HG02943 (cell line): ENCODE measurements at regions not wholly inside any gene's neighbourhood (a gene's known extent, or its start where the extent isn't known, plus 50 kb on each side); places are given as distances from the start of the nearest gene placed in this dataset.

Source experiments
- ATAC-seq: cut with Tn5 transposase; IDR thresholded peaks from one replicate; pipeline ENCODE4 v1.9.1; 2021; ENCODE audit warnings: mild to moderate bottlenecking, low read depth, moderate library complexity; ENCODE audit not compliant: unreplicated experiment

DNA sequence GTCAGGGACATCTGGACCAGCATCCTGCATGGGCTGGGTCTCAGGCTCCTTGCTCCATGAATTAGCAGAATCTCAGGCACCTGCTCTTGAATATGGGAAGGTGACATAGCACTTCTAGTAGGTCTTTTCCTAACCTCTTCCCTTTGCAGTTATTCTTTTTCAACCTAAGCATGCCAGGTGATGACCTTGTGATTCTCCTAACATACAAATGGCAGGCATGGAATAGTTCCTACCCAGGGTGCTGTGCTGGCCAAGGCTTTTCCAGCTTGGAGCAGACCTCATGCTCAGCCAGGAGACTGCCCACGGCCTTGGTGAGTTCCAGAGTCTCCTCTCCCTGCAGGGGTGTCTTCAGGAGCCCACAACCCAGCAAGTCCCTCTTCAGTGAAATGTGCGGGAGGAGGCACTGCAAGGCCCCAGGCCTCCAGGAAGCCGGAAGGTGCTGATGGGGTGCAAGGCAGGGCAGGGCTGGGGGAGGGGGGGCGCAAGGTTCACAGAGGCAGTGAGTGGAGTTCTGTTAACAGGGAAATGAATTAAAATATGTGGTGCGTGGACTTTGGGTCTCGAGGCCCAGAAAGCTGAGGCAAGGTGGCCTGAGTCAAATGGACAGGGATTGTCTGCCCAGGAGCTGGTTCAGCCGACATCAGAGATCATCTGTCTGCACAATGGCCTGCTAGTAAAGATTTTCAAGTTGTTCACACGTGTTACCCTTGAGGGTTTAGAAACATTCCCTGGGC, 75.9 kb upstream of the SEPTIN5 start:
- ATAC-seq: no peak

- ATAC-seq: no peak
Observed at GRCh38 chr22:19639610-19640135, 74.6 kb upstream of the SEPTIN5 start.

- ATAC-seq: no peak
Observed at GRCh38 chr22:19640306-19640705, 74.0 kb upstream of the SEPTIN5 start.

DNA sequence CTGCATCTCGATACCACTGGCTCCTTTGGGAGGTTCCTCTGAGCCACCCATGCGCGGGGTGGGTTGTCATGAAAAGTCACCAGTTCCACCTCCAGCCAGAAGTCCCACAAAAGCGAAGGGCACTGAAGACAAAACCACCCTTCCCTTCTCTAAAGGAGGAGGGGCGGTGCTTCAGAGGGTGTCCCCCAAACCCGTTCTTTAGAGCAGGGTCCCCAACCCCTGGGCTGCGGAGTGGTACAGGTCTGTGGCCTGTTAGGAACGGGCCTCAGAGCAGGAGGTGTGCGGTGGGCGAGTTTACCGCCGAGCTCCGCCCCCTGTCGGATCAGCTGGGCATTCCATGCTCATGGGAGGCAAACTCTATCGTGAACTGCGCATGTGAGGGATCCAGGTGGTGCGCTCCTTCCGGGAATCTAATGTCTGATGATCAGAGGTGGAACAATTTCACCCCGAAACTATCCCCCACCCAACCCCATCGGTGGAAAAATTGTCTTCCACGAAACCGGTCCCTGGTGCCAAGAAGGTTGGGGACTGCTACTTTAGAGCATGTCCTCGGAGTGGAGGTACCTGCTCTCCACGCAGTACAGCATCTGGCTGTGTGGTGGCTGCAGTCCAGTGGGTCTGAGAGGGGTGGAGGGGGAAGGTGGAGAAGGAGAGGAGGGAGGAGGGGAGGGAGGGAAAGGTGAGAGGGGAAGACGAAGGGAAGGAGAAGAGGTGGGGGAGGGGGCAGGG, 72.9 kb upstream of the SEPTIN5 start:
- no peak for ATAC-seq

- ATAC-seq: no peak
Observed at GRCh38 chr22:19641983-19642451, 72.3 kb upstream of the SEPTIN5 start.

GRCh38 chr22:19643448-19644313, 70.6 kb upstream of the SEPTIN5 start:
- no peak for ATAC-seq

DNA sequence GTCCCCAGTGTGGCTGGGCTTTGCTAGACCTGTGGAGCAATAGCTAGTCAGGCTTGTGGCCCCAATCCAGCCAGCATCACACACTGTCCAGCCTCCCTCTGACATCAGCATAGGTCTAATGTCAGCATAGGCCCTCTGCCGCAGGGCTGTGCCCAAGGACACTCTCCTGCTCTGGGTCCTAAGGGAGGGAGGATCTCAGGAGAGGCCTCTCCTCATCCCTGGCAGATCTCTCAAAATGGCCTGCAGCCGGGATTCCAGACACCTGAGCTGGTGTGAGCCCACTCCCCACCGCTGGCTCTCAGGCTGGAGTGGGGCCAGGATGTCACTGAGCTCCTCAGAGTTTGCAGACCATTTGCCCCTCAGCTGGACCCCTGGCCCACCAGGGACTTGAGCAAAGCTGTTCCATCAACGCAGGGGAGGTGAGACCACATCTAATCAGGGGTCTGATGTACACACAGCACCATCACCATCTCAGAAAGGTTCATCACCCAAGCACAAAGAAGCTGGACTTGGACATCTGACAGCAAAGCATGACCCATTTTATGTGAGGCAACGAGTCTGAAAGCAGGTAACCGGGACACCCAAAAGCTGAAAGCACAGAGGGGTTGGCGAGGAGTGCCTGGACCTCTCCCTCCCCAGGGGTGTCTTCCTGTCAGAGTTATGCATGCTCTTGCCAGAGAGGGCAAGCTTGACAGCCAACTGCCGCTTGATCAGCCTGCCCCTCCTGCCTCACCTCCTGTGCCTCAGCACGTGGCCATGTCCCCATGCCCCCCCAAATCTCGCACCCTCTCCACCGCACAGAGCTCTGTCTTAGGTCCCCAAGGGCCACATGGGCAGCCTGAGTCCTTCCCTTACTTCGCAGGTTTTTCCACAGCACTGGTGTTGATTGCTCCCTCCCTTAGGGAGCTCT, 69.7 kb upstream of the SEPTIN5 start:
- ATAC-seq: no peak

GRCh38 chr22:19645391-19645790, 68.9 kb upstream of the SEPTIN5 start:
- ATAC-seq: no peak

DNA sequence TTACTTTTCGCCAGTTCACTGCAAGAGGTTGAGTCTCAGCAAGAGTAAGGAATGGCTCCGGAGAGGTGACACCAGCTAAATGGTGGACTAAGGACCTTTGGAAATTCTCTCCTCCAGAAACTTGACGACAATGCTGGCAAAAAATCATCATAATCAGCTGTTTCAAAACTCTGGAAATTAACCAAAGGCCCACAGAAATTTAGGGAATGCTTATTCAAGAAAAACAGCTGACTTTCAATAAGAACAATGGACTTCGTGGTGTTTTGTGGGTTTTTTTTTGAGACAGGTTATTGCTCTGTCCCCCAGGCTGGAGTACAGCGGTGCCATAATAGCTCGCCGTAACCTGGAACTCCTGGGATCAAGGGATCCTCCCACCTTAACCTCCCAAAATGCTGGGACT, 68.4 kb upstream of the SEPTIN5 start:
- ATAC-seq: no peak

- ATAC-seq: no peak
Observed at GRCh38 chr22:19646383-19646782, 67.9 kb upstream of the SEPTIN5 start.

GRCh38 chr22:19648419-19648929, 65.8 kb upstream of the SEPTIN5 start:
- ATAC-seq: no peak

GRCh38 chr22:19652316-19652715, 62.0 kb upstream of the SEPTIN5 start:
- no peak for ATAC-seq

DNA sequence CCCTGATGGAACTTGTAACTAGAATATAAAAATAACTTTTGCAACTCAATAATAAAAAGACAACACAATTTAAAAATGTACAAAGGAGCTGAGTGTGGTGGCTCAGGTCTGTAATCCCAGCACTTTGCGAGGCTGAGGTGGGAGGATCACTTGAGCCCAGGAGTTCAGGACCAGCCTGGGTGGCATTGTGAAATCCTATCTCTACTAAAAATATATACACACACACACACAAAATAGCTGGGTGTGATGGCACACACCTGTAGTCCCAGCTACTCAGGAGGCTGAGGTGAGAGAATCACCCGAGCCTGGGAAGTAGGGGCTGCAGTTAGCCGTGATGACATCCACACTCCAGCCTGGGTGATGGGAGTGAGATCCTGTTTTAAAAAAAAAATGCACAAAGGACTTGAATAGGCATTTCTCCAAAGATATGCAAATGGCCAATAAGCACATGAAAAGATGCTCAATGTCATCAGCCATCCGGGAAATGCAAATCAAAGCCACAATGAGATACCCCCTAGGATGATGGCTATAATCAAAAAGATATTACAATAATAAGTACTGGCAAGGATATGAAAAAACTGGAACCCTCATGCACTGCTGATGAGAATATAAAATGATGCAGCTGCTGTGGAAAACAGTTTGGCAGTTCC, 59.8 kb upstream of the SEPTIN5 start:
- ATAC-seq: no peak

GRCh38 chr22:19655399-19655798, 58.9 kb upstream of the SEPTIN5 start:
- no peak for ATAC-seq

- no peak for ATAC-seq
Observed at GRCh38 chr22:19656541-19657251, 57.6 kb upstream of the SEPTIN5 start.

- no peak for ATAC-seq
Observed at GRCh38 chr22:19657252-19658056, 56.8 kb upstream of the SEPTIN5 start.

GRCh38 chr22:19658057-19658966, 56.0 kb upstream of the SEPTIN5 start:
- ATAC-seq: no peak
